ENCODE measurements at regions not wholly inside any gene's neighbourhood (a gene's known extent, or its start where the extent isn't known, plus 50 kb on each side); places are given as distances from the start of the nearest gene placed in this dataset.

DNA sequence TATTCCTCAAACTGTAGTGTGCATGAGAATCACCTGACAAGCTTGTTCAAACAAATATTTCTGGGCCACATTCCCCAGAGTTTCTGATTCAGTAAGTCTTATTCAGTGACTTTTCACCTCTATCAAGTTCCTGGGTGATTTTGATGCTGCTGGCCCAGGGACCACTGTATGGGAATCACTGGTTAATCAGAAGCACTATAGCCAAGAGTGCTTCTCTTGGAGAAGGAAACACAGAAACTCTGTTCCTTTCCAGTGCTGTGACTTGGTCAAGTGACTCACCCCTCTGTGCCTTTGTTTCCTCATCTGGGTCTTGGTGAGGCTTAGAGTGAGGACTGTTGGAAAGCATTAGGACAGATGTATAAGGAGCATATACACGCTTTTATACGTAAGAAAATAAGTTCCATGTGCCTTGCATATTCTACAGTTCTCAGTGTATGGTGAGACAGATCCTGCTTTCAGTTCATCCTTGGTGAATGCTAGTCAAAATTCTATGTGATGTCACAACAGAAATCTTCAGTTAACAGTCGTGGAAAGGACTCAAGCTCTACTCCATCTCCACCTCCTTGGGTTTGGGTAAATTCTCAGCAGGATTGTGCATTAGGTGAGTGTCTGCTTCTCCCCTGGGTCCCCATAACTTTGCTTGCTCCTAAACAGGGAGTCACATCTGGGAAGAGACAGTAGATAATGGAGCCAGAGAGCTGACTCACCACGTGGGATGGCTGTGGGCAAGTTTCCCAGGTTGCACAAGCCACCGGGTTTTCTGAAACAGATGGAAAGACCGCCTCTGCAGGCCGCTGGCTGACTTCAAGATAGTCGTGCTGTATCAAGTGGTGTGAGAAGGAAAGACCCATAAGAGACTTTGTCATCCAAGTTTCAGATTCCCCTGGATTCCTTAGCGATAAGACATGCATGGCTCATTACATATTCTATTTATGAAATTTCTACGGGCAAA, 117.0 kb downstream of the NXNL2 start:
- Histone ChIP-seq H3K36me3 (replicated peaks in 1 of 2; ENCODE audit: control insufficient read depth in 1 of 2, insufficient read depth in 2 of 2, low read length in 2 of 2) (no peaks in the 10 kb centered on the region), H2AFZ (ENCODE audit: low read length) (no peak overlapping the region), H4K20me1 (ENCODE audit: insufficient read depth, low read length) (no peaks in the 10 kb centered on the region), H3K27me3 (ENCODE audit: control insufficient read depth in 1 of 2, insufficient read depth in 2 of 2, low read length in 2 of 2) (0 out of 5 replicates have a peak, but pooled peaks cover 0 to 3% of the 10 kb centered on the region in 2 experiments), H3K9me3 (ENCODE audit: low read length) (no peaks in the 10 kb centered on the region), H3K4me1 (ENCODE audit: insufficient read depth, low read length) (no peaks in the 10 kb centered on the region), H3K4me2 (ENCODE audit: low read depth, low read length) (no peak overlapping the region), H3K9ac (ENCODE audit: insufficient read depth, low read depth, low read length) (no peak overlapping the region), H3K79me2 (ENCODE audit: insufficient read depth, low read length) (no peaks in the 10 kb centered on the region), H3K4me3 (replicated peaks in 1 of 3; ENCODE audit: insufficient read depth in 1 of 3, low read depth in 2 of 3, low read length in 3 of 3) (no peak overlapping the region), H3K27ac (ENCODE audit: extremely low read length, insufficient read depth, low read length) (no peak overlapping the region)
- ChIA-PET POLR2A (no interaction called here), CTCF (ENCODE audit: low intra/inter-chr PET ratio, low total read pairs) (no interaction called here)
- no peak for TF ChIP-seq ZNF253 (CRISPR knock-in tag; IDR thresholded peaks at IDR 0.05; ENCODE audit: borderline replicate concordance)
- no peak for TF ChIP-seq ZNF530 (CRISPR knock-in tag; IDR thresholded peaks at IDR 0.05; ENCODE audit: low read depth)
- no peak for TF ChIP-seq CBX1 (IDR thresholded peaks at IDR 0.05; ENCODE audit: low read depth)
- TF ChIP-seq ZNF460 (CRISPR knock-in tag; IDR thresholded peaks at IDR 0.05; ENCODE audit: borderline replicate concordance) = no peak
- no peak for TF ChIP-seq ATF1 (CRISPR knock-in tag; IDR thresholded peaks at IDR 0.05)
- no peak for TF ChIP-seq ZNF850 (CRISPR knock-in tag; conservative IDR thresholded peaks at IDR 0.05)
- no peak for TF ChIP-seq REPIN1 (CRISPR knock-in tag; IDR thresholded peaks at IDR 0.05; ENCODE audit: borderline replicate concordance, low read depth)
- TF ChIP-seq, protein P1, sequence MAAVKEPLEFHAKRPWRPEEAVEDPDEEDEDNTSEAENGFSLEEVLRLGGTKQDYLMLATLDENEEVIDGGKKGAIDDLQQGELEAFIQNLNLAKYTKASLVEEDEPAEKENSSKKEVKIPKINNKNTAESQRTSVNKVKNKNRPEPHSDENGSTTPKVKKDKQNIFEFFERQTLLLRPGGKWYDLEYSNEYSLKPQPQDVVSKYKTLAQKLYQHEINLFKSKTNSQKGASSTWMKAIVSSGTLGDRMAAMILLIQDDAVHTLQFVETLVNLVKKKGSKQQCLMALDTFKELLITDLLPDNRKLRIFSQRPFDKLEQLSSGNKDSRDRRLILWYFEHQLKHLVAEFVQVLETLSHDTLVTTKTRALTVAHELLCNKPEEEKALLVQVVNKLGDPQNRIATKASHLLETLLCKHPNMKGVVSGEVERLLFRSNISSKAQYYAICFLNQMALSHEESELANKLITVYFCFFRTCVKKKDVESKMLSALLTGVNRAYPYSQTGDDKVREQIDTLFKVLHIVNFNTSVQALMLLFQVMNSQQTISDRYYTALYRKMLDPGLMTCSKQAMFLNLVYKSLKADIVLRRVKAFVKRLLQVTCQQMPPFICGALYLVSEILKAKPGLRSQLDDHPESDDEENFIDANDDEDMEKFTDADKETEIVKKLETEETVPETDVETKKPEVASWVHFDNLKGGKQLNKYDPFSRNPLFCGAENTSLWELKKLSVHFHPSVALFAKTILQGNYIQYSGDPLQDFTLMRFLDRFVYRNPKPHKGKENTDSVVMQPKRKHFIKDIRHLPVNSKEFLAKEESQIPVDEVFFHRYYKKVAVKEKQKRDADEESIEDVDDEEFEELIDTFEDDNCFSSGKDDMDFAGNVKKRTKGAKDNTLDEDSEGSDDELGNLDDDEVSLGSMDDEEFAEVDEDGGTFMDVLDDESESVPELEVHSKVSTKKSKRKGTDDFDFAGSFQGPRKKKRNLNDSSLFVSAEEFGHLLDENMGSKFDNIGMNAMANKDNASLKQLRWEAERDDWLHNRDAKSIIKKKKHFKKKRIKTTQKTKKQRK (IDR thresholded peaks at IDR 0.05; ENCODE audit: low read length) = no peak
- TF ChIP-seq, protein P2, sequence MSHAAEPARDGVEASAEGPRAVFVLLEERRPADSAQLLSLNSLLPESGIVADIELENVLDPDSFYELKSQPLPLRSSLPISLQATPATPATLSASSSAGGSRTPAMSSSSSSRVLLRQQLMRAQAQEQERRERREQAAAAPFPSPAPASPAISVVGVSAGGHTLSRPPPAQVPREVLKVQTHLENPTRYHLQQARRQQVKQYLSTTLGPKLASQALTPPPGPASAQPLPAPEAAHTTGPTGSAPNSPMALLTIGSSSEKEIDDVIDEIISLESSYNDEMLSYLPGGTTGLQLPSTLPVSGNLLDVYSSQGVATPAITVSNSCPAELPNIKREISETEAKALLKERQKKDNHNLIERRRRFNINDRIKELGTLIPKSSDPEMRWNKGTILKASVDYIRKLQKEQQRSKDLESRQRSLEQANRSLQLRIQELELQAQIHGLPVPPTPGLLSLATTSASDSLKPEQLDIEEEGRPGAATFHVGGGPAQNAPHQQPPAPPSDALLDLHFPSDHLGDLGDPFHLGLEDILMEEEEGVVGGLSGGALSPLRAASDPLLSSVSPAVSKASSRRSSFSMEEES (CRISPR knock-in tag; IDR thresholded peaks at IDR 0.05) = no peak
- TF ChIP-seq, protein P3, sequence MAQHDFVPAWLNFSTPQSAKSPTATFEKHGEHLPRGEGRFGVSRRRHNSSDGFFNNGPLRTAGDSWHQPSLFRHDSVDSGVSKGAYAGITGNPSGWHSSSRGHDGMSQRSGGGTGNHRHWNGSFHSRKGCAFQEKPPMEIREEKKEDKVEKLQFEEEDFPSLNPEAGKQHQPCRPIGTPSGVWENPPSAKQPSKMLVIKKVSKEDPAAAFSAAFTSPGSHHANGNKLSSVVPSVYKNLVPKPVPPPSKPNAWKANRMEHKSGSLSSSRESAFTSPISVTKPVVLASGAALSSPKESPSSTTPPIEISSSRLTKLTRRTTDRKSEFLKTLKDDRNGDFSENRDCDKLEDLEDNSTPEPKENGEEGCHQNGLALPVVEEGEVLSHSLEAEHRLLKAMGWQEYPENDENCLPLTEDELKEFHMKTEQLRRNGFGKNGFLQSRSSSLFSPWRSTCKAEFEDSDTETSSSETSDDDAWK (CRISPR knock-in tag; IDR thresholded peaks at IDR 0.05) = no peak
- no peak for TF ChIP-seq RBM39 (IDR thresholded peaks at IDR 0.05; ENCODE audit: low read depth, low read length, poor library complexity, severe bottlenecking)
- WGBS (ENCODE audit: low lambda C conversion rate) = 29% methylated on average over 10 of the region's 10 CpGs
- DNase-seq (ENCODE audit: low spot score) = no peak
- no TSS peak for BruUV-seq (replicated peaks)
- FAIRE-seq = no peak
- intact Hi-C loops (cut with micrococcal nuclease; ENCODE audit: unreplicated experiment) = loop anchor here (1.0 kb wide), 1 partner anchor 161 kb away; no protein-coding TSS in a partner anchor
- no peak for ATAC-seq
- in situ Hi-C loops (cut with HindIII; ENCODE audit: extremely low pct_ligation_motif_present, low pct_unique_long_range_greater_than_20kb) = no loop called here
